ENCODE measurements at regions not wholly inside any gene's neighbourhood (a gene's known extent, or its start where the extent isn't known, plus 50 kb on each side); places are given as distances from the start of the nearest gene placed in this dataset.
"Not testable (repeated sequence)": the region's sequence is repeated elsewhere in the genome, so short reads cannot be mapped to it uniquely, and the experiment has no call there.

DNA sequence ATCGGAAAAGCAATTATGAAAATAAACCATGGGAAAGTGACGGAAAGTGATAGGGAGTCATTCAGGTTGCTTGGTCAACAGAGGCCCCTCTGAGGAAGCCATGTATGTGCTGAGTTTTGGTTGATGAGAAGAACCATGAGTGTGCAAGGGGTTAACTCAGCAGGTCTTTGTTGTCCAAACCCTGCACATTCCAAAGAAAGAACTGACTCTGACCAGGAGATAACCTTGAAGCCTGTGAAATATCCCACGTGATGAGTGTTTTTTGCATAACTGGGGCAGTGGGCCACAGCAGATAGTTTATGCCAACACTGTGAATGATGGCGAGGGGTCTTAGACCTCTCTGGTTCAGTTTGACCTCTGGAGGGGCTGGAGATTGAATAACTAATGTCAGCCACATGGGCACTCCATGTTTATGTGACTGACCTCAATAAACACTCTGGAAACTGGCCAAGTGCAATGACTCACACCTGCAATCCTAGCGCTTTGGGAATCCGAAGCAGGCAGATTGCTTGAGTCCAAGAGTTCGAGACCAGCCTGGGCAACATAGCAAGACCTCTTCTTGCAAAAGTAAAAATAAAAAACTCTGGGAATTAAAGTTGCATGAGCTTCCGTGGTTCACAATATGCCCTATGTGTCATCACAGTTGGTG is 154.0 kb upstream of the FOXK1 start:
- H3K27me3 ChIP-seq, result no peaks in the 10 kb centered on the region
- H3K36me3 ChIP-seq, result no peaks in the 10 kb centered on the region
- 67% methylated on average over 6 of the region's 8 CpGs for WGBS (ENCODE audit: insufficient coverage, low coverage, low lambda C conversion rate, missing lambda C conversion rate)
- no peaks in the 10 kb centered on the region for H3K4me1 ChIP-seq
- TF ChIP-seq POLR2A (IDR thresholded peaks at IDR 0.05), result no peak
- no peak for TF ChIP-seq CTCF (IDR thresholded peaks at IDR 0.05)
- no peak overlapping the region for H3K4me3 ChIP-seq
- no peak overlapping the region for H3K27ac ChIP-seq
- intact Hi-C loops (cut with DNase I), result no loop called here
- no peaks in the 10 kb centered on the region for H3K9me3 ChIP-seq
- DNase-seq (no peak), ATAC-seq (no peak)

GRCh38 chr7:4531236-4531635 is 150.9 kb upstream of the FOXK1 start:
- Histone ChIP-seq H3K27me3 (no peaks in the 10 kb centered on the region), H3K9me3 (no peaks in the 10 kb centered on the region), H3K4me1 (no peaks in the 10 kb centered on the region), H3K4me3 (no peak overlapping the region), H3K27ac (no peak overlapping the region), H3K36me3 (no peaks in the 10 kb centered on the region)
- ATAC-seq (no peak), DNase-seq (no peak)
- TF ChIP-seq CTCF (IDR thresholded peaks at IDR 0.05), result no peak
- WGBS (ENCODE audit: insufficient coverage, low coverage, low lambda C conversion rate, missing lambda C conversion rate), result 50% methylated on average over 4 of the region's 7 CpGs
- intact Hi-C loops (cut with DNase I), result no loop called here

DNA sequence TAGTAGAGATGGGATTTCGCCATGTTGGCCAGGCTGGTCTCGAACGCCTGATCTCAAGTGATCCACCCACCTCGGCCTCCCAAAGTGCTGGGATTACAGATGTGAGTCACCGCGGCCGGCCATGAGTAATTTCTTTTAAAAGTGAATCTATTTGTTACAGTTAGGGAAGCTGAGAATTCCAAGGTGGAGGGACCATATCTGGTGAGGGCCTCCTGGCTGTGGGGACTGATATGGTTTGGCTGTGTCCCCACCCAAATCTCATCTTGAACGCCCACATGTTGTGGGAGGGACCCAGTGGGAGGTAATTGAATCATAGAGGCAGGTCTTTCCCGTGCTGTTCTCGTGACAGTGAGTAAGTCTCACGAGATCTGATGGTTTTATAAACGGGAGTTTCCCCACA is 148.8 kb upstream of the FOXK1 start:
- ATAC-seq; H3K36me3 ChIP-seq; H3K4me3 ChIP-seq; H3K27ac ChIP-seq; DNase-seq; intact Hi-C loops (cut with DNase I); H3K4me1 ChIP-seq; H3K27me3 ChIP-seq; H3K9me3 ChIP-seq: not testable (repeated sequence)
- 82% methylated on average over 10 of the region's 12 CpGs for WGBS (ENCODE audit: insufficient coverage, low coverage, low lambda C conversion rate, missing lambda C conversion rate)

DNA sequence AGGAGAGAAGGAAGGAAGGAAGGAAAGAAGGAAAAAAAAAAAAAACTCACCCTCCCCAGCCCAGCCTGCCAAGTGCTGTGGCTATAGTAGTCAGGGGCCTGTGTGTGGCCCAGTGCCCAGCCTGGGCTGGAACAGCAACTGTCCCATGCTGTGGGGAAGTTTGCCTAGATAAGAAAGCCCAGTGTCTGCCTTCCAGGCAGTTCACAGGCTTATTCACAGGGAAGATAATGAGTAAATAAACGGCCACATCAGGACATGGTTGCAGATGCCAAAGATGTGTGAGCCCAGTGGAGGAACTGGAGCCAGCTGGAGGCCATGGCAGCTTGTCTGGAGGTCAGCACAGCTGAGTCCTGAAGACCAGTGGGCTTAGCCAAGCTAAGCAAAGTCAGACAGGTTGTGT is 132.4 kb upstream of the FOXK1 start:
- 38% methylated on average over 1 of the region's 1 CpG for WGBS (ENCODE audit: insufficient coverage, low coverage, low lambda C conversion rate, missing lambda C conversion rate)
- Histone ChIP-seq H3K27ac (no peak overlapping the region), H3K9me3 (no peaks in the 10 kb centered on the region), H3K4me3 (no peak overlapping the region), H3K27me3 (no peaks in the 10 kb centered on the region), H3K4me1 (no peaks in the 10 kb centered on the region), H3K36me3 (no peaks in the 10 kb centered on the region)
- intact Hi-C loops (cut with DNase I), result no loop called here
- DNase-seq (no peak), ATAC-seq (peak in 2 of 4 donors; percentile 22 to 37)
- no peak for TF ChIP-seq POLR2A (IDR thresholded peaks at IDR 0.05)
- no peak for TF ChIP-seq CTCF (IDR thresholded peaks at IDR 0.05)

- ATAC-seq, result no peak
These were observed 132.0 kb upstream of the FOXK1 start for GRCh38 chr7:4550117-4550516.

More at GRCh38 chr7:4550117-4550516, 132.0 kb upstream of the FOXK1 start:
- no peaks in the 10 kb centered on the region for H3K4me1 ChIP-seq
- no peaks in the 10 kb centered on the region for H3K36me3 ChIP-seq
- DNase-seq, result no peak
- H3K27ac ChIP-seq, result no peak overlapping the region
- 17% methylated on average over 1 of the region's 1 CpG for WGBS (ENCODE audit: insufficient coverage, low coverage, low lambda C conversion rate, missing lambda C conversion rate)
- intact Hi-C loops (cut with DNase I), result no loop called here
- no peaks in the 10 kb centered on the region for H3K9me3 ChIP-seq
- no peaks in the 10 kb centered on the region for H3K27me3 ChIP-seq
- no peak overlapping the region for H3K4me3 ChIP-seq
- no peak for TF ChIP-seq CTCF (IDR thresholded peaks at IDR 0.05)
- no peak for TF ChIP-seq POLR2A (IDR thresholded peaks at IDR 0.05)
